Body of pancreas (tissue), 4 donors: ENCODE measurements at regions not wholly inside any gene's neighbourhood (a gene's known extent, or its start where the extent isn't known, plus 50 kb on each side); places are given as distances from the start of the nearest gene placed in this dataset.

Source experiments
- ATAC-seq: fragments of 150-250 bp; one replicate; pipeline ENCODE4 v1.9.1; 2016
- DNase-seq, 4 donors: peaks; one replicate each; pipeline ENCODE4 v3.0.0-alpha.2; 2019
- H3K27ac ChIP-seq, 4 donors: fragments of 200-600 bp; sonication (generic); 1 replicate in 3 of 4; 2 replicates in 1 of 4; pipeline versions ENCODE4 v1.5.1 to v1.6.1; 2016 to 2019; ENCODE audit warnings: mild to moderate bottlenecking in 1 of 4, mixed read lengths in 1 of 4, moderate library complexity in 1 of 4
- H3K27me3 ChIP-seq, 2 donors: fragments of 200-600 bp; sonication (generic); one replicate each; pipeline ENCODE4 v1.6.0; 2016; ENCODE audit warnings: mild to moderate bottlenecking in 1 of 2
- H3K36me3 ChIP-seq, 2 donors: fragments of 200-600 bp; sonication (generic); replicated peaks in 1 of 2; 2 replicates each; pipeline ENCODE4 v1.5.1; 2016; ENCODE audit warnings: low read depth in 2 of 2; ENCODE audit not compliant: insufficient read depth in 1 of 2
- H3K4me1 ChIP-seq: fragments of 200-600 bp; sonication (generic); one replicate; pipeline ENCODE4 v1.6.0; 2016
- H3K4me3 ChIP-seq, 2 donors: fragments of 200-600 bp; sonication (generic); 1 replicate in 1 of 2; 2 replicates in 1 of 2; pipeline ENCODE4 v1.5.1; 2016 to 2019
- H3K9me3 ChIP-seq, 3 donors: fragments of 200-600 bp; sonication (generic); 1 replicate in 2 of 3; 2 replicates in 1 of 3; pipeline ENCODE4 v1.5.1; 2016
- POLR2A ChIP-seq, 3 donors: fragments of 450-650 bp; IDR thresholded peaks; one replicate each; pipeline ENCODE4 v1.6.1; 2016; ENCODE audit warnings: antibody characterized with exemption in 3 of 3, mild to moderate bottlenecking in 2 of 3
- WGBS, 2 donors: methylation state at CpG; one replicate each; pipeline ENCODE4 v1.1.5; 2017; 5-methylcytosine and 5-hydroxymethylcytosine counted together
- intact Hi-C: fragments of 100-400 bp; cut with DNase I; formaldehyde crosslinking; loops from one replicate; pipeline ENCODE4 v1.15.1; 2023
- TF ChIP-seq, protein P1 (sequence below), 7 experiments: fragments of 450-650 bp in 4 of 7; fragments of 200-600 bp in 3 of 7; sonication (generic) in 3 of 7; IDR thresholded peaks; one replicate each; pipeline ENCODE4 v1.5.1; 2016 to 2019; ENCODE audit warnings: antibody characterized with exemption in 7 of 7

DNA sequence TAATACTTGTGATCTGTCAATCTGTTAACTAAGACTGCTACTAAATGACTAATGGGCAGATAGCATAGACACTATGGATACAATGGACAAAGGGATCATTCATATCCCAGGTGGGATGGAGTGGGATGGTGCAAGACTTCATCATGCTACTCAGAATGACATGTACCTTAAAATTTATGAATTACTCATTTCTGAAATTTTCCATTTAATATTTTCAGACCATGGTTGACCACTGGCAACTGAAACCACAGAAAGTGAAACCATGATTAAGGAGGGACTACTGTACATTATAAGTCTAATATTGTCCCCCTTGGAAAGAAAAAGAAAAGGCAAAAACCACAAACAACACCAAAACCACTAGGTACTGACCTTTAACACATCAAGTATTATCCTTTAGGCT lies 247.0 kb upstream of the SYT4 start:
- no peak for ATAC-seq
- no peaks in the 10 kb centered on the region for H3K9me3 ChIP-seq
- H3K27me3 ChIP-seq, result no peaks in the 10 kb centered on the region
- H3K27ac ChIP-seq, result no peak overlapping the region
- H3K36me3 ChIP-seq, result no peaks in the 10 kb centered on the region
- no peak for DNase-seq
- TF ChIP-seq, protein P1, sequence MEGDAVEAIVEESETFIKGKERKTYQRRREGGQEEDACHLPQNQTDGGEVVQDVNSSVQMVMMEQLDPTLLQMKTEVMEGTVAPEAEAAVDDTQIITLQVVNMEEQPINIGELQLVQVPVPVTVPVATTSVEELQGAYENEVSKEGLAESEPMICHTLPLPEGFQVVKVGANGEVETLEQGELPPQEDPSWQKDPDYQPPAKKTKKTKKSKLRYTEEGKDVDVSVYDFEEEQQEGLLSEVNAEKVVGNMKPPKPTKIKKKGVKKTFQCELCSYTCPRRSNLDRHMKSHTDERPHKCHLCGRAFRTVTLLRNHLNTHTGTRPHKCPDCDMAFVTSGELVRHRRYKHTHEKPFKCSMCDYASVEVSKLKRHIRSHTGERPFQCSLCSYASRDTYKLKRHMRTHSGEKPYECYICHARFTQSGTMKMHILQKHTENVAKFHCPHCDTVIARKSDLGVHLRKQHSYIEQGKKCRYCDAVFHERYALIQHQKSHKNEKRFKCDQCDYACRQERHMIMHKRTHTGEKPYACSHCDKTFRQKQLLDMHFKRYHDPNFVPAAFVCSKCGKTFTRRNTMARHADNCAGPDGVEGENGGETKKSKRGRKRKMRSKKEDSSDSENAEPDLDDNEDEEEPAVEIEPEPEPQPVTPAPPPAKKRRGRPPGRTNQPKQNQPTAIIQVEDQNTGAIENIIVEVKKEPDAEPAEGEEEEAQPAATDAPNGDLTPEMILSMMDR (IDR thresholded peaks at IDR 0.05), result no peak
- TF ChIP-seq POLR2A (IDR thresholded peaks at IDR 0.05), result no peak
- H3K4me1 ChIP-seq, result peaks cover 8% of the 10 kb centered on the region
- intact Hi-C loops, result no loop called here
- H3K4me3 ChIP-seq, result no peak overlapping the region

DNA sequence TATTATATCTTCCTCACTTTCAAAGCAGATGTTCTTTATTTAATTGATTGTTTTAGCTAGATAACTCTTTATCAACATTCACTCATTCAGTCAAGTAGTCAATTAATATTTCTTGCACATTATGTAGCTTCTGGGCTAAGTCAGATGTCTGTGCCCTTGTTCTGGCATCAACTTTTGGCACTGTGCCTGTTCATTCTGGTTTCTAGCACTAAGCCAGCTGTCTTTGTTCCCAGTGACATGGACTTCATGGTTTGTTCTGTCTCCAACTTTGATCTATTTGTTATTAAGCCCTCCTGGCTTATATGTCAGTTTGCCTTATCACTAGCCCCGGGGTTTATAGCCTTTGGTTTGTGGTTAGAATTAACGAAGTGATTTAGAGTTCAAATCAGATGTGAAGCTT lies 247.9 kb upstream of the SYT4 start:
- intact Hi-C loops, result no loop called here

DNA sequence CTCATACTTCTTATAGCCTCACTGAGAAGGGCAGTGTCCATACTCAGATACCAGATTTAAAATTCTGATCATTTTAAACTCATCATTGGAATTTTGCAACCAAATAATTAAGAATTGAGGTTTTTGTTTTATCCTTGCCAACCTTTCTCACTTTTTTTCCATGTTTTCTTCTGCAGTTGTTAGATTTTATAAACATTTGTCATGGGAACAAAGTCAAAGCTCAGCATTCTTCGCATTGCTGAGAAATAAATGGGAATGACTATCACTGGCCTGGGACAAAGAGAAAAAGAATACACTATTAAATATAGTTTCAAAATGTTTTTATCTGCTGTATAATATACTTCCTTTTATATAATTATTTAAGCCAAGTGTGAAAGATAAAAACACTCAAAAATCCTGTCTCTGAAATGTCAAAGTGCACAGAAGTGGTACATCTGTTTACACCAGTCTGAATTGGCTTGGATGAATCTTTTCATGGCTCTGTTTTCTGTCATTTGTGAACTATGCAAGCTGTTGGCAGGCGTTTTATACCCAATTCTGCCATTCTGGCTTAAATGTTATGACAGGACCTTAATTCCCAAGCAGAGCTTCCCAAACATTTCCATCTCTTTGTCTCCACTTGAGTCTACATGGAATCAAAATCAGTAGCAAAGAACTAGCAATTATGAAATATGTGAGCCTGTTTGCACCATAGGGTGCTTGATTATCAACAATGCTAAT lies 249.3 kb upstream of the SYT4 start:
- intact Hi-C loops, result no loop called here
- 38 to 62% methylated on average over 2 of the region's 2 CpGs for WGBS, 2 donors

More for the DNA sequence above, 247.9 kb upstream of the SYT4 start:
- ATAC-seq (peak; percentile 92), DNase-seq (peak; percentile 62 to 80 (median 76))
- Histone ChIP-seq H3K36me3 (no peaks in the 10 kb centered on the region), H3K9me3 (no peaks in the 10 kb centered on the region), H3K4me3 (no peak overlapping the region), H3K27ac (peak overlapping the region in 1 of 4 donors; percentile 32), H3K27me3 (no peaks in the 10 kb centered on the region), H3K4me1 (peaks cover 8% of the 10 kb centered on the region)
- WGBS, 2 donors, result 2 to 3% methylated on average over 2 of the region's 2 CpGs
- no peak for TF ChIP-seq POLR2A (IDR thresholded peaks at IDR 0.05)
- TF ChIP-seq, protein P1 (IDR thresholded peaks at IDR 0.05), result no peak

DNA sequence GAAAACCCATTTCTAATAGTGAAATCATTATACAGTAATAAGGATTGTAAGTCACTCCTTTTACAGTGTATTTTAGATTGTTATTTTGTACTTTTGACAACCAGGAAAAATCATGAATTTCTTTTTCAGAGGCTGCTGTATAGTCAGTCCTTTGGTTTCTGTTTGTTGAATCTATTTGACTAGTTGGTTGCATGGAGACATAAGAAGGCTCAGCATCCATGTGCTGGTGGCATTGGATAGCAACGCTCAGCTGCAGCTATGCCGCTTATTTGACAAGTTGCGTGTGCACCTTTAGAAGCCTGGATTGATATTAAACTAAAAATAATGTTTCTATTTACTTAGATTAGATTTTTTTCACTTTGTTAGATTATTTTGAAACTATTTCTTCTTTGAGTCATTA lies 254.1 kb upstream of the SYT4 start:
- intact Hi-C loops, result no loop called here
- no peak overlapping the region for H3K4me3 ChIP-seq
- H3K9me3 ChIP-seq, result no peaks in the 10 kb centered on the region
- whole genome bisulfite sequencing, 2 donors, result 91% methylated on average over 3 of the region's 3 CpGs
- DNase-seq (no peak), ATAC-seq (no peak)
- H3K27me3 ChIP-seq, result no peaks in the 10 kb centered on the region
- H3K36me3 ChIP-seq, result no peaks in the 10 kb centered on the region
- H3K27ac ChIP-seq, result no peak overlapping the region
- peaks cover 4% of the 10 kb centered on the region for H3K4me1 ChIP-seq
- no peak for TF ChIP-seq POLR2A (IDR thresholded peaks at IDR 0.05)
- TF ChIP-seq, protein P1 (IDR thresholded peaks at IDR 0.05), result no peak

More for the DNA sequence above, 249.3 kb upstream of the SYT4 start:
- Histone ChIP-seq H3K27ac (no peak overlapping the region), H3K4me3 (no peak overlapping the region), H3K36me3 (no peaks in the 10 kb centered on the region), H3K27me3 (no peaks in the 10 kb centered on the region), H3K9me3 (no peaks in the 10 kb centered on the region), H3K4me1 (peaks cover 8% of the 10 kb centered on the region)
- no peak for TF ChIP-seq POLR2A (IDR thresholded peaks at IDR 0.05)
- TF ChIP-seq, protein P1 (IDR thresholded peaks at IDR 0.05), result no peak
- no peak for DNase-seq
- ATAC-seq, result no peak

- no peak overlapping the region for H3K27ac ChIP-seq
- no peaks in the 10 kb centered on the region for H3K9me3 ChIP-seq
- no peak for DNase-seq
- 80 to 90% methylated on average over 1 of the region's 1 CpG for WGBS, 2 donors
- no peak for TF ChIP-seq POLR2A (IDR thresholded peaks at IDR 0.05)
- TF ChIP-seq, protein P1 (IDR thresholded peaks at IDR 0.05), result no peak
- no peak overlapping the region for H3K4me3 ChIP-seq
- peaks cover 4% of the 10 kb centered on the region for H3K4me1 ChIP-seq
- H3K27me3 ChIP-seq, result no peaks in the 10 kb centered on the region
- intact Hi-C loops, result no loop called here
- no peak for ATAC-seq
- no peaks in the 10 kb centered on the region for H3K36me3 ChIP-seq
Observed at GRCh38 chr18:43533371-43533770, 256.1 kb upstream of the SYT4 start.
